ENCODE measurements at regions not wholly inside any gene's neighbourhood (a gene's known extent, or its start where the extent isn't known, plus 50 kb on each side); places are given as distances from the start of the nearest gene placed in this dataset.

DNA sequence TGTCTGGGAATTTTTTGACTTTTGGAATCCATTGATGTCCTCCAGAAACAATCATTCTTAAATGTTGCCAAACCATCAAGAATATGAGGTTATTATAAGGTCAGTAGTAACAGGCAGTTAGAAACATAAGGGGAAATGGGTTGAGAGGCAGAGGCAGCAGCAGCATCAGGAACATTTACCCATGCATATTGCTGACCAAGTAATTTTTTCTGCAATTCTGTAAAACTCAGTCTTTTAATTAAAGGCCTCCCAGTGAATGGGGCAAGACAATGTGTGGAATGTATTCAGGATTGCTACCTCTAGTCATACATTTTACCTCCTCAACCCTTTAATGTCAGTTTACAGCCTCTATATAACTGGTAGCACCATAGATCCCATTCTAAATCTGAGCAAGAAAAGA lies 66.5 kb upstream of the SKAP2 start:
- no peak for TF ChIP-seq EP300 (IDR thresholded peaks at IDR 0.05)
- no peak for TF ChIP-seq POLR2AphosphoS5 (IDR thresholded peaks at IDR 0.05)
- no peak for TF ChIP-seq POLR2A (IDR thresholded peaks at IDR 0.05)
- TF ChIP-seq, protein P1, sequence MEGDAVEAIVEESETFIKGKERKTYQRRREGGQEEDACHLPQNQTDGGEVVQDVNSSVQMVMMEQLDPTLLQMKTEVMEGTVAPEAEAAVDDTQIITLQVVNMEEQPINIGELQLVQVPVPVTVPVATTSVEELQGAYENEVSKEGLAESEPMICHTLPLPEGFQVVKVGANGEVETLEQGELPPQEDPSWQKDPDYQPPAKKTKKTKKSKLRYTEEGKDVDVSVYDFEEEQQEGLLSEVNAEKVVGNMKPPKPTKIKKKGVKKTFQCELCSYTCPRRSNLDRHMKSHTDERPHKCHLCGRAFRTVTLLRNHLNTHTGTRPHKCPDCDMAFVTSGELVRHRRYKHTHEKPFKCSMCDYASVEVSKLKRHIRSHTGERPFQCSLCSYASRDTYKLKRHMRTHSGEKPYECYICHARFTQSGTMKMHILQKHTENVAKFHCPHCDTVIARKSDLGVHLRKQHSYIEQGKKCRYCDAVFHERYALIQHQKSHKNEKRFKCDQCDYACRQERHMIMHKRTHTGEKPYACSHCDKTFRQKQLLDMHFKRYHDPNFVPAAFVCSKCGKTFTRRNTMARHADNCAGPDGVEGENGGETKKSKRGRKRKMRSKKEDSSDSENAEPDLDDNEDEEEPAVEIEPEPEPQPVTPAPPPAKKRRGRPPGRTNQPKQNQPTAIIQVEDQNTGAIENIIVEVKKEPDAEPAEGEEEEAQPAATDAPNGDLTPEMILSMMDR (IDR thresholded peaks at IDR 0.05) = no peak
- H3K36me3 ChIP-seq = no peaks in the 10 kb centered on the region
- H3K27ac ChIP-seq = no peak overlapping the region
- H3K27me3 ChIP-seq = no peaks in the 10 kb centered on the region
- DNase-seq (ENCODE audit: low spot score in 2 of 2) = no peak
- no peak overlapping the region for H3K4me3 ChIP-seq
- H3K9me3 ChIP-seq = no peaks in the 10 kb centered on the region
- peaks cover 2% of the 10 kb centered on the region for H3K4me1 ChIP-seq

DNA sequence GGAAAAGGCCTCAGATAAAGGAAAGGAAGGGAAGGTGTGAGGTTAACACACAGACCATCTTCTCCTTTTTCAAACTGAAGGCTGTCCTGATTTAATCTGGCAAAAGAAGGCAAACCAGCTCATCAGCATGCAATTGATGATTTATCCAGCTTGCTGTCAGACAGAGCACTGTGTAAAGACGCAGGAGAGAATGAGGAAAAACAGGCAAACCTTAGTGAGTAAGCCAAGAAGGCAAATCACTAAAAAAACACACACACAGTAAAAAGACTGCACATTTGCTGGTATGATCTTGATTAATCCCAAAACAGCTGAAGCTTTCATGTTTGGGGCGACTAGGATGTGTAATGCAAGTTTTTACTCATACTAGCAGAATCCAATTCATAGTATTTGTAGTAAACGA lies 65.8 kb upstream of the SKAP2 start:
- WGBS = 28% methylated on average over 3 of the region's 3 CpGs
- no peaks in the 10 kb centered on the region for H3K36me3 ChIP-seq
- no peaks in the 10 kb centered on the region for H3K27me3 ChIP-seq
- H3K4me1 ChIP-seq = peaks cover 2% of the 10 kb centered on the region
- H3K9me3 ChIP-seq = no peaks in the 10 kb centered on the region
- no peak overlapping the region for H3K27ac ChIP-seq
- H3K4me3 ChIP-seq = no peak overlapping the region
- TF ChIP-seq, protein P1 (IDR thresholded peaks at IDR 0.05) = no peak
- no peak for TF ChIP-seq EP300 (IDR thresholded peaks at IDR 0.05)
- TF ChIP-seq POLR2A (IDR thresholded peaks at IDR 0.05) = no peak
- no peak for TF ChIP-seq POLR2AphosphoS5 (IDR thresholded peaks at IDR 0.05)
- no peak for DNase-seq (ENCODE audit: low spot score in 2 of 2)

GRCh38 chr7:26928703-26929347 lies 64.4 kb upstream of the SKAP2 start:
- no peak overlapping the region for H3K4me3 ChIP-seq
- no peaks in the 10 kb centered on the region for H3K36me3 ChIP-seq
- no peak overlapping the region for H3K27ac ChIP-seq
- TF ChIP-seq POLR2A (IDR thresholded peaks at IDR 0.05) = no peak
- TF ChIP-seq POLR2AphosphoS5 (IDR thresholded peaks at IDR 0.05) = no peak
- TF ChIP-seq, protein P1 (IDR thresholded peaks at IDR 0.05) = no peak
- no peak for TF ChIP-seq EP300 (IDR thresholded peaks at IDR 0.05)
- DNase-seq (ENCODE audit: low spot score in 2 of 2) = no peak
- no peaks in the 10 kb centered on the region for H3K27me3 ChIP-seq
- H3K4me1 ChIP-seq = peaks cover 2% of the 10 kb centered on the region
- 79% methylated on average over 5 of the region's 5 CpGs for WGBS
- no peaks in the 10 kb centered on the region for H3K9me3 ChIP-seq

GRCh38 chr7:26925768-26926167 lies 61.4 kb upstream of the SKAP2 start:
- Histone ChIP-seq H3K27me3 (no peaks in the 10 kb centered on the region), H3K36me3 (no peaks in the 10 kb centered on the region), H3K27ac (no peak overlapping the region), H3K9me3 (no peaks in the 10 kb centered on the region), H3K4me3 (no peak overlapping the region), H3K4me1 (peaks cover 2% of the 10 kb centered on the region)
- no peak for DNase-seq (ENCODE audit: low spot score in 2 of 2)
- TF ChIP-seq, protein P1 (IDR thresholded peaks at IDR 0.05) = no peak
- TF ChIP-seq EP300 (IDR thresholded peaks at IDR 0.05) (no peak), POLR2AphosphoS5 (IDR thresholded peaks at IDR 0.05) (no peak), POLR2A (IDR thresholded peaks at IDR 0.05) (no peak)
- 73% methylated on average over 2 of the region's 2 CpGs for WGBS

GRCh38 chr7:26924149-26924767 lies 59.9 kb upstream of the SKAP2 start:
- Histone ChIP-seq H3K27me3 (no peaks in the 10 kb centered on the region), H3K4me3 (no peak overlapping the region), H3K4me1 (no peaks in the 10 kb centered on the region), H3K27ac (no peak overlapping the region), H3K36me3 (no peaks in the 10 kb centered on the region), H3K9me3 (no peaks in the 10 kb centered on the region)
- no peak for DNase-seq (ENCODE audit: low spot score in 2 of 2)
- no peak for TF ChIP-seq EP300 (IDR thresholded peaks at IDR 0.05)
- TF ChIP-seq, protein P1 (IDR thresholded peaks at IDR 0.05) = no peak
- no peak for TF ChIP-seq POLR2A (IDR thresholded peaks at IDR 0.05)
- no peak for TF ChIP-seq POLR2AphosphoS5 (IDR thresholded peaks at IDR 0.05)
- WGBS = 85% methylated on average over 2 of the region's 2 CpGs

Data from suprapubic skin (tissue), 4 donors.